Uterus (tissue), 2 donors: ENCODE measurements at regions not wholly inside any gene's neighbourhood (a gene's known extent, or its start where the extent isn't known, plus 50 kb on each side); places are given as distances from the start of the nearest gene placed in this dataset.

ENCODE experiments used
- CTCF ChIP-seq, 4 experiments: fragments of 200-600 bp in 2 of 4; fragments of 450-650 bp in 2 of 4; sonication (generic) in 2 of 4; IDR thresholded peaks; one replicate each; pipeline ENCODE4 v1.5.1; 2016 to 2019; ENCODE audit warnings: antibody characterized with exemption in 4 of 4, mild to moderate bottlenecking in 2 of 4, moderate library complexity in 1 of 4
- POLR2A ChIP-seq, 2 donors: fragments of 450-650 bp; IDR thresholded peaks; one replicate each; pipeline ENCODE4 v1.6.1; 2016; ENCODE audit warnings: antibody characterized with exemption in 2 of 2, mild to moderate bottlenecking in 1 of 2, moderate library complexity in 1 of 2

- no peak for TF ChIP-seq CTCF (IDR thresholded peaks at IDR 0.05)
- TF ChIP-seq POLR2A (IDR thresholded peaks at IDR 0.05): no peak
These were observed 258.4 kb downstream of the RFC3 start for GRCh38 chr13:34076319-34076718.
